ENCODE measurements at regions not wholly inside any gene's neighbourhood (a gene's known extent, or its start where the extent isn't known, plus 50 kb on each side); places are given as distances from the start of the nearest gene placed in this dataset.
"Not testable (repeated sequence)": the region's sequence is repeated elsewhere in the genome, so short reads cannot be mapped to it uniquely, and the experiment has no call there.

DNA sequence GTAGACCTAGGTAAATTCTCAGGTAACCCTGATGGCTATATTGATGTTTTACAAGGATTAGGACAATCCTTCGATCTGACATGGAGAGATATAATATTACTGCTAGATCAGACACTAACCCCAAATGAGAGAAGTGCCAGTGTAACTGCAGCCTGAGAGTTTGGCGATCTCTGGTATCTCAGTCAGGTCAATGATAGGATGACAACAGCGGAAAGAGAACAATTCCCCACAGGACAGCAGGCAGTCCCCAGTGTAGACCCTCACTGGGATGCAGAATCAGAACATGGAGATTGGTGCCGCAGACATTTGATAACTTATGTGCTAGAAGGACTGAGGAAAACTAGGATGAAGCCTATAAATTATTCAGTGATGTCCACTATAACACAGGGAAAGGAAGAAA, 228.4 kb upstream of the CWC22 start:
- TF ChIP-seq, protein P1, sequence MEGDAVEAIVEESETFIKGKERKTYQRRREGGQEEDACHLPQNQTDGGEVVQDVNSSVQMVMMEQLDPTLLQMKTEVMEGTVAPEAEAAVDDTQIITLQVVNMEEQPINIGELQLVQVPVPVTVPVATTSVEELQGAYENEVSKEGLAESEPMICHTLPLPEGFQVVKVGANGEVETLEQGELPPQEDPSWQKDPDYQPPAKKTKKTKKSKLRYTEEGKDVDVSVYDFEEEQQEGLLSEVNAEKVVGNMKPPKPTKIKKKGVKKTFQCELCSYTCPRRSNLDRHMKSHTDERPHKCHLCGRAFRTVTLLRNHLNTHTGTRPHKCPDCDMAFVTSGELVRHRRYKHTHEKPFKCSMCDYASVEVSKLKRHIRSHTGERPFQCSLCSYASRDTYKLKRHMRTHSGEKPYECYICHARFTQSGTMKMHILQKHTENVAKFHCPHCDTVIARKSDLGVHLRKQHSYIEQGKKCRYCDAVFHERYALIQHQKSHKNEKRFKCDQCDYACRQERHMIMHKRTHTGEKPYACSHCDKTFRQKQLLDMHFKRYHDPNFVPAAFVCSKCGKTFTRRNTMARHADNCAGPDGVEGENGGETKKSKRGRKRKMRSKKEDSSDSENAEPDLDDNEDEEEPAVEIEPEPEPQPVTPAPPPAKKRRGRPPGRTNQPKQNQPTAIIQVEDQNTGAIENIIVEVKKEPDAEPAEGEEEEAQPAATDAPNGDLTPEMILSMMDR (IDR thresholded peaks at IDR 0.05) = not testable (repeated sequence)
- TF ChIP-seq POLR2A (IDR thresholded peaks at IDR 0.05) = not testable (repeated sequence)
